Muscle layer of duodenum (tissue), 2 donors: ENCODE measurements at regions not wholly inside any gene's neighbourhood (a gene's known extent, or its start where the extent isn't known, plus 50 kb on each side); places are given as distances from the start of the nearest gene placed in this dataset.

ENCODE experiments used
- H3K27ac ChIP-seq: one replicate; pipeline ENCODE4 v1.7.0; 2013; ENCODE audit warnings: mild to moderate bottlenecking, low read length
- H3K27me3 ChIP-seq: one replicate; pipeline ENCODE4 v1.7.0; 2013; ENCODE audit warnings: low read depth, mild to moderate bottlenecking, control low read depth, low read length
- H3K36me3 ChIP-seq, 2 donors: one replicate each; pipeline ENCODE4 v1.7.0; 2013; ENCODE audit warnings: low read length in 2 of 2, control low read depth in 1 of 2, mild to moderate bottlenecking in 1 of 2; ENCODE audit not compliant: insufficient read depth in 2 of 2, control insufficient read depth in 1 of 2
- H3K4me1 ChIP-seq, 2 donors: one replicate each; pipeline ENCODE4 v1.7.0; 2013; ENCODE audit warnings: low read length in 2 of 2, mild to moderate bottlenecking in 2 of 2, control low read depth in 1 of 2, moderate library complexity in 1 of 2; ENCODE audit not compliant: insufficient read depth in 2 of 2, control insufficient read depth in 1 of 2
- H3K4me3 ChIP-seq, 2 donors: one replicate each; pipeline ENCODE4 v1.7.0; 2013; ENCODE audit warnings: low read length in 2 of 2, low read depth in 1 of 2, mild to moderate bottlenecking in 1 of 2
- H3K9me3 ChIP-seq, 2 donors: one replicate each; pipeline ENCODE4 v1.7.0; 2013; ENCODE audit warnings: low read length in 2 of 2, control low read depth in 1 of 2, mild to moderate bottlenecking in 1 of 2; ENCODE audit not compliant: control insufficient read depth in 1 of 2
- donor health status: healthy.

- Histone ChIP-seq H3K27me3 (no peaks in the 10 kb centered on the region), H3K9me3 (no peaks in the 10 kb centered on the region), H3K36me3 (no peaks in the 10 kb centered on the region), H3K27ac (no peak overlapping the region), H3K4me3 (no peak overlapping the region), H3K4me1 (no peaks in the 10 kb centered on the region)
Observed at GRCh38 chr3:43867436-43868072, 176.8 kb downstream of the ABHD5 start.

DNA sequence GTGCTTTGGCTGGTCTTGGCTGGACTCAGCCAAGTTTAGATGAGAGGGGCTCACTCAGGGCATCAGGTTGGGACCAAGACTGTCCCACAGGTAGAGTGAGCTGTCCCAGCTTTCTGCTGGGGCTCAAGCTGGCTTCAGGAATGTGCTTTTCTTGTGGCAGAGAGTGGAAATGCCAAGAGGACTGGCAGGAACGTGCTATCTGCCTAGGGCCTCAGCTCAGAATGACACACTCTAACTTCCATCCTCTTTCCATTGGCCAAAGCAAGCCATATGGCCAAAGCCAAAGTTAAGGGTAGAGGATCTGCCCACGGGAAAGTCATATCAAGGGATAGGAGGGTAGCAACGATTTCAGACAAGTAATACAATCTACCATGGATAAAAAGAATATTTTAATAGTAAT is 178.8 kb downstream of the ABHD5 start:
- Histone ChIP-seq H3K36me3 (no peaks in the 10 kb centered on the region), H3K9me3 (no peaks in the 10 kb centered on the region), H3K27ac (no peak overlapping the region), H3K4me1 (no peaks in the 10 kb centered on the region), H3K4me3 (no peak overlapping the region), H3K27me3 (no peaks in the 10 kb centered on the region)

- H3K4me3 ChIP-seq, result no peak overlapping the region
- no peaks in the 10 kb centered on the region for H3K9me3 ChIP-seq
- no peaks in the 10 kb centered on the region for H3K27me3 ChIP-seq
- H3K4me1 ChIP-seq, result no peaks in the 10 kb centered on the region
- H3K27ac ChIP-seq, result no peak overlapping the region
- H3K36me3 ChIP-seq, result no peaks in the 10 kb centered on the region
Observed at GRCh38 chr3:43870120-43870519, 179.4 kb downstream of the ABHD5 start.

DNA sequence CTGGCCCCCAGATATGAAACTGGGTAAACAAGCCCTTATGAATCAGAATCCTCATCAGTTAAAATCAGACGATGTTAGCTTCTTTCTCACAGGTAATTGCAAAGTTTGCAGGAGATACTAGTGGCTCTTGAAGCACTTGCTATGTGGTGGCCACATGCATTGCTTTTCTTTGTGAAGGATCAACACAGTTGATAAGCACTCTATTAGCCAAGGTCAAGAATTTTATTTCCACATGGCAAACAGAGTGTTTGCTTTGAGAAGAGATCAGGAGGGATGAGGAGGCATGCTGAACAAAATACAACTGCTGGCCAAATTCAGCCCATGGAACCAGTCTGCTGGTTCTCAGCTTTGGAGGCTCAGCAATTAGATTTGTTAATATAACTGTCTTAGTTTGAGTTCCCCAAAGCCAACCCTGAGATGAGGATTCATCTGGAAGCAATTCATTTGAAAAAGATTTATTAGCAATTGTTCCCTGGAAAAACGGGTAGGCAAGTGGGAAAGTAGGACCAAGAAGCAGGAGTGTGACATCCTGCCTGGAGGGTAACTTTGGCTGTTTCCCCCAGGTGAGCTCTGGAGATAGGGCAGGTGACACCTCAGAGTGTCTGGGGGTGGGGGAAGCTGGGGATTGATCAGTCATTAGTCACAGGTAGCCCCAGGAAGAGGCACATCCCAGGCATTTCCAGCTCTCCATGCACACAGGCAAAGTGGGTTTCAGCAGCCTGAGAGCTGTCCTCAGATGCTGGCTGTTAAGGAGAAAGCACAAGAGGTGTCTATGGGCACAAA is 180.3 kb downstream of the ABHD5 start:
- H3K27ac ChIP-seq, result no peak overlapping the region
- no peak overlapping the region for H3K4me3 ChIP-seq
- H3K36me3 ChIP-seq, result no peaks in the 10 kb centered on the region
- H3K9me3 ChIP-seq, result no peaks in the 10 kb centered on the region
- no peaks in the 10 kb centered on the region for H3K27me3 ChIP-seq
- H3K4me1 ChIP-seq, result no peaks in the 10 kb centered on the region

GRCh38 chr3:43871627-43872245 is 181.0 kb downstream of the ABHD5 start:
- Histone ChIP-seq H3K4me1 (no peaks in the 10 kb centered on the region), H3K27me3 (no peaks in the 10 kb centered on the region), H3K36me3 (no peaks in the 10 kb centered on the region), H3K9me3 (no peaks in the 10 kb centered on the region), H3K4me3 (no peak overlapping the region), H3K27ac (no peak overlapping the region)

GRCh38 chr3:43872301-43872700 is 181.6 kb downstream of the ABHD5 start:
- H3K27me3 ChIP-seq, result no peaks in the 10 kb centered on the region
- no peaks in the 10 kb centered on the region for H3K9me3 ChIP-seq
- H3K36me3 ChIP-seq, result no peaks in the 10 kb centered on the region
- no peaks in the 10 kb centered on the region for H3K4me1 ChIP-seq
- H3K4me3 ChIP-seq, result no peak overlapping the region
- H3K27ac ChIP-seq, result no peak overlapping the region

DNA sequence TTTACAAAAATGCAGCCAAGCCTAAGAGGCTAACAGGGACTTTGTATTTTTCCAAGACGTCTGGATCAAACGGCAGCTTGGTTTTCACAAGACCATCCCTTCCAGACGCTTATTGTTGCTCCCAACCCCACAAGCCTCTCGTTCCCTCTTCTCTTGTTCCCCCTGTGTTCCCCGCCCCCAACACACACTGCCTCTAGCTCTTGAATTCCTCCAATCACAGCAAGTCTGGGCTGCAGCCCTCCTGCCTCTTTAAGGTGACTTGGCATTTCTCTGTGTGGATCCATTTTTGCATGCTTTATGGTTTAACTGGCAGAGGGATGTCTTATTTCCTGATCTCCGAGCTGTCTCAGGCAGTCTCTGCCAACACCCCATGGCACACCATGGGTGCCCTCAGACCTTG is 182.2 kb downstream of the ABHD5 start:
- H3K9me3 ChIP-seq, result no peaks in the 10 kb centered on the region
- no peak overlapping the region for H3K27ac ChIP-seq
- no peaks in the 10 kb centered on the region for H3K4me1 ChIP-seq
- no peaks in the 10 kb centered on the region for H3K27me3 ChIP-seq
- H3K4me3 ChIP-seq, result no peak overlapping the region
- H3K36me3 ChIP-seq, result no peaks in the 10 kb centered on the region

GRCh38 chr3:43873723-43874122 is 183.0 kb downstream of the ABHD5 start:
- Histone ChIP-seq H3K4me3 (no peak overlapping the region), H3K9me3 (no peaks in the 10 kb centered on the region), H3K27me3 (no peaks in the 10 kb centered on the region), H3K4me1 (no peaks in the 10 kb centered on the region), H3K36me3 (no peaks in the 10 kb centered on the region), H3K27ac (no peak overlapping the region)

DNA sequence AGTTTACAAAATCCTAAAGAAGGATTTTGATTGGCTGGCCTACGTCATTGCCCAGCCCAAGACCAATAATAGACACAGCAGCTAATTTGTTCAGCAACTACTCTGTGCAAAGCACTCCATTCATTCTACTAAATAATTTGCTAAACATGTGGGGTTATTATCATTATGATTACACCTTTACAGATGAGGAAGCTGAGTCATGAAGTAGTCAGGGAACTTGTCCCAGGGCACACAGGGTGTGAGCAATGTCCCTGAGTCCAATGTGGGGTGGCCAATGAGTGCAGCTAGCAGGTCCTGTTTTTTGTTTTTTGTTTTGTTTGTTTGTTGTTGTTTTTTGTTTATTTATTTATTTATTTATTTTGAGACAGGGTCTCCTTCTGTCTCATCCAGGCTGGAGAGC is 183.6 kb downstream of the ABHD5 start:
- H3K9me3 ChIP-seq, result no peaks in the 10 kb centered on the region
- no peak overlapping the region for H3K27ac ChIP-seq
- H3K4me1 ChIP-seq, result no peaks in the 10 kb centered on the region
- no peaks in the 10 kb centered on the region for H3K36me3 ChIP-seq
- H3K4me3 ChIP-seq, result no peak overlapping the region
- no peaks in the 10 kb centered on the region for H3K27me3 ChIP-seq

DNA sequence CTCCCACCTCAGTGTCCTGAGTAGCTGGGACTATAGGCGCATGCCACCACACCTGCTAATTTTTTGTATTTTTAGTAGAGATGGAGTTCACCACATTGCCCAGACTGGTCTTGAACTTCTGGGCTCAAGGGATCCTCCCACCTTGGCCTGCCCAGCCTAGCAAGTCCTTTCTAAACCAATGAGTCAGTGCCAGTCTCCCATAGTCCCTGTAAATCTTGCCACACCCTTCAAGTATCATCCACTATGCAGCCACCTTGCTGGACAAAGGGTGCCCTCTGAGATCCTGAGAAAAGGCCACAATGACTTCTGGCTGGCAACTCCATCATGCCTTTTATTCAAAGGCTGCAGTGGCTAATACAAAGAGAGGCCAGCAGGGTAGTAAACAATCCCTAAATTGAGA is 184.0 kb downstream of the ABHD5 start:
- H3K36me3 ChIP-seq, result no peaks in the 10 kb centered on the region
- H3K4me3 ChIP-seq, result no peak overlapping the region
- no peaks in the 10 kb centered on the region for H3K27me3 ChIP-seq
- no peak overlapping the region for H3K27ac ChIP-seq
- no peaks in the 10 kb centered on the region for H3K9me3 ChIP-seq
- H3K4me1 ChIP-seq, result no peaks in the 10 kb centered on the region

GRCh38 chr3:43876648-43877047 is 185.9 kb downstream of the ABHD5 start:
- Histone ChIP-seq H3K4me3 (no peak overlapping the region), H3K27me3 (no peaks in the 10 kb centered on the region), H3K36me3 (no peaks in the 10 kb centered on the region), H3K4me1 (no peaks in the 10 kb centered on the region), H3K9me3 (no peaks in the 10 kb centered on the region), H3K27ac (no peak overlapping the region)
